ENCODE measurements at regions not wholly inside any gene's neighbourhood (a gene's known extent, or its start where the extent isn't known, plus 50 kb on each side); places are given as distances from the start of the nearest gene placed in this dataset.
"Not testable (repeated sequence)": the region's sequence is repeated elsewhere in the genome, so short reads cannot be mapped to it uniquely, and the experiment has no call there.

GRCh38 chr3:95237783-95238182 lies 1174.9 kb downstream of the NSUN3 start:
- H3K4me1 ChIP-seq (ENCODE audit: insufficient read depth, low read length, severe bottlenecking), result no peaks in the 10 kb centered on the region
- H3K4me3 ChIP-seq (ENCODE audit: low read depth, low read length, poor library complexity, severe bottlenecking), result no peak overlapping the region
- H3K9me3 ChIP-seq (ENCODE audit: low read length), result no peaks in the 10 kb centered on the region
- no peaks in the 10 kb centered on the region for H4K20me1 ChIP-seq (ENCODE audit: insufficient read depth, low read length)
- no peak overlapping the region for H3K27ac ChIP-seq (ENCODE audit: low read depth, low read length, poor library complexity, severe bottlenecking)
- no peak overlapping the region for H2AFZ ChIP-seq (ENCODE audit: low read length)
- no peaks in the 10 kb centered on the region for H3K9me2 ChIP-seq (ENCODE audit: low read depth, low read length)
- H3K4me2 ChIP-seq (ENCODE audit: low read length), result no peak overlapping the region
- TF ChIP-seq CTCF (IDR thresholded peaks at IDR 0.05; ENCODE audit: low read length), result no peak
- no peak for TF ChIP-seq EZH2 (IDR thresholded peaks at IDR 0.05; ENCODE audit: borderline replicate concordance, low read length)
- no peak overlapping the region for H3K9ac ChIP-seq (ENCODE audit: low read length)
- no peaks in the 10 kb centered on the region for H3K27me3 ChIP-seq (ENCODE audit: insufficient read depth, low read length)
- H3F3A ChIP-seq (ENCODE audit: insufficient read depth, low read length), result no peaks in the 10 kb centered on the region
- no peaks in the 10 kb centered on the region for H3K36me3 ChIP-seq (ENCODE audit: insufficient read depth, low read length)
- no peaks in the 10 kb centered on the region for H3K79me2 ChIP-seq (ENCODE audit: insufficient read depth, low read length)

- no peaks in the 10 kb centered on the region for H3K79me2 ChIP-seq (ENCODE audit: insufficient read depth, low read length)
- no peaks in the 10 kb centered on the region for H3K36me3 ChIP-seq (ENCODE audit: insufficient read depth, low read length)
- H4K20me1 ChIP-seq (ENCODE audit: insufficient read depth, low read length), result no peaks in the 10 kb centered on the region
- H2AFZ ChIP-seq (ENCODE audit: low read length), result no peak overlapping the region
- H3K27me3 ChIP-seq (ENCODE audit: insufficient read depth, low read length), result no peaks in the 10 kb centered on the region
- no peaks in the 10 kb centered on the region for H3K4me1 ChIP-seq (ENCODE audit: insufficient read depth, low read length, severe bottlenecking)
- TF ChIP-seq EZH2 (IDR thresholded peaks at IDR 0.05; ENCODE audit: borderline replicate concordance, low read length) (no peak), CTCF (IDR thresholded peaks at IDR 0.05; ENCODE audit: low read length) (no peak)
- H3K9ac ChIP-seq (ENCODE audit: low read length), result no peak overlapping the region
- H3K4me2 ChIP-seq (ENCODE audit: low read length), result no peak overlapping the region
- H3K9me2 ChIP-seq (ENCODE audit: low read depth, low read length), result no peaks in the 10 kb centered on the region
- no peaks in the 10 kb centered on the region for H3K9me3 ChIP-seq (ENCODE audit: low read length)
- H3K4me3 ChIP-seq (ENCODE audit: low read depth, low read length, poor library complexity, severe bottlenecking), result no peak overlapping the region
- no peak overlapping the region for H3K27ac ChIP-seq (ENCODE audit: low read depth, low read length, poor library complexity, severe bottlenecking)
- H3F3A ChIP-seq (ENCODE audit: insufficient read depth, low read length), result no peaks in the 10 kb centered on the region
Measured at GRCh38 chr3:95240395-95240794, 1177.5 kb downstream of the NSUN3 start.

- H3K36me3 ChIP-seq (ENCODE audit: insufficient read depth, low read length); H3K27ac ChIP-seq (ENCODE audit: low read depth, low read length, poor library complexity, severe bottlenecking); H2AFZ ChIP-seq (ENCODE audit: low read length); H3K9me3 ChIP-seq (ENCODE audit: low read length); H3K9ac ChIP-seq (ENCODE audit: low read length); H3K4me3 ChIP-seq (ENCODE audit: low read depth, low read length, poor library complexity, severe bottlenecking); H3F3A ChIP-seq (ENCODE audit: insufficient read depth, low read length); H4K20me1 ChIP-seq (ENCODE audit: insufficient read depth, low read length); H3K4me1 ChIP-seq (ENCODE audit: insufficient read depth, low read length, severe bottlenecking); H3K27me3 ChIP-seq (ENCODE audit: insufficient read depth, low read length); H3K9me2 ChIP-seq (ENCODE audit: low read depth, low read length); H3K4me2 ChIP-seq (ENCODE audit: low read length); H3K79me2 ChIP-seq (ENCODE audit: insufficient read depth, low read length): not testable (repeated sequence)
Measured at GRCh38 chr3:95241256-95241655, 1178.4 kb downstream of the NSUN3 start.

- no peaks in the 10 kb centered on the region for H4K20me1 ChIP-seq (ENCODE audit: insufficient read depth, low read length)
Measured at GRCh38 chr3:95246413-95246812, 1183.6 kb downstream of the NSUN3 start.

More at GRCh38 chr3:95246413-95246812, 1183.6 kb downstream of the NSUN3 start:
- no peaks in the 10 kb centered on the region for H3K79me2 ChIP-seq (ENCODE audit: insufficient read depth, low read length)
- no peaks in the 10 kb centered on the region for H3K27me3 ChIP-seq (ENCODE audit: insufficient read depth, low read length)
- no peak overlapping the region for H2AFZ ChIP-seq (ENCODE audit: low read length)
- no peak overlapping the region for H3K9ac ChIP-seq (ENCODE audit: low read length)
- H3K27ac ChIP-seq (ENCODE audit: low read depth, low read length, poor library complexity, severe bottlenecking), result no peak overlapping the region
- no peaks in the 10 kb centered on the region for H3K4me1 ChIP-seq (ENCODE audit: insufficient read depth, low read length, severe bottlenecking)
- no peak overlapping the region for H3K4me2 ChIP-seq (ENCODE audit: low read length)
- no peaks in the 10 kb centered on the region for H3F3A ChIP-seq (ENCODE audit: insufficient read depth, low read length)
- no peaks in the 10 kb centered on the region for H3K9me3 ChIP-seq (ENCODE audit: low read length)
- TF ChIP-seq EZH2 (IDR thresholded peaks at IDR 0.05; ENCODE audit: borderline replicate concordance, low read length) (no peak), CTCF (IDR thresholded peaks at IDR 0.05; ENCODE audit: low read length) (no peak)
- H3K36me3 ChIP-seq (ENCODE audit: insufficient read depth, low read length), result no peaks in the 10 kb centered on the region
- H3K4me3 ChIP-seq (ENCODE audit: low read depth, low read length, poor library complexity, severe bottlenecking), result no peak overlapping the region
- H3K9me2 ChIP-seq (ENCODE audit: low read depth, low read length), result no peaks in the 10 kb centered on the region
